ENCODE measurements at regions not wholly inside any gene's neighbourhood (a gene's known extent, or its start where the extent isn't known, plus 50 kb on each side); places are given as distances from the start of the nearest gene placed in this dataset.

- TF ChIP-seq, protein P1, sequence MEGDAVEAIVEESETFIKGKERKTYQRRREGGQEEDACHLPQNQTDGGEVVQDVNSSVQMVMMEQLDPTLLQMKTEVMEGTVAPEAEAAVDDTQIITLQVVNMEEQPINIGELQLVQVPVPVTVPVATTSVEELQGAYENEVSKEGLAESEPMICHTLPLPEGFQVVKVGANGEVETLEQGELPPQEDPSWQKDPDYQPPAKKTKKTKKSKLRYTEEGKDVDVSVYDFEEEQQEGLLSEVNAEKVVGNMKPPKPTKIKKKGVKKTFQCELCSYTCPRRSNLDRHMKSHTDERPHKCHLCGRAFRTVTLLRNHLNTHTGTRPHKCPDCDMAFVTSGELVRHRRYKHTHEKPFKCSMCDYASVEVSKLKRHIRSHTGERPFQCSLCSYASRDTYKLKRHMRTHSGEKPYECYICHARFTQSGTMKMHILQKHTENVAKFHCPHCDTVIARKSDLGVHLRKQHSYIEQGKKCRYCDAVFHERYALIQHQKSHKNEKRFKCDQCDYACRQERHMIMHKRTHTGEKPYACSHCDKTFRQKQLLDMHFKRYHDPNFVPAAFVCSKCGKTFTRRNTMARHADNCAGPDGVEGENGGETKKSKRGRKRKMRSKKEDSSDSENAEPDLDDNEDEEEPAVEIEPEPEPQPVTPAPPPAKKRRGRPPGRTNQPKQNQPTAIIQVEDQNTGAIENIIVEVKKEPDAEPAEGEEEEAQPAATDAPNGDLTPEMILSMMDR (conservative IDR thresholded peaks at IDR 0.05 in 1 of 2, IDR thresholded peaks at IDR 0.05 in 1 of 2; ENCODE audit: extremely low read depth in 1 of 2, insufficient read depth in 1 of 2, low read depth in 1 of 2, low read length in 2 of 2), result no peak
- TF ChIP-seq EZH2 (IDR thresholded peaks at IDR 0.05; ENCODE audit: borderline replicate concordance, low read length), result no peak
These were observed 483.4 kb downstream of the OMA1 start for GRCh38 chr1:58063095-58063494.

All from mammary epithelial cell (primary cell).